HL-60 (cell line): ENCODE measurements at regions not wholly inside any gene's neighbourhood (a gene's known extent, or its start where the extent isn't known, plus 50 kb on each side); places are given as distances from the start of the nearest gene placed in this dataset.

ENCODE experiments used
- GABPA ChIP-seq: IDR thresholded peaks from 2 replicates; pipeline ENCODE4 v1.6.1; 2012; ENCODE audit warnings: low read depth
- POLR2AphosphoS5 ChIP-seq: IDR thresholded peaks from 2 replicates; pipeline ENCODE4 v1.6.1; 2012; ENCODE audit warnings: low read depth
- REST ChIP-seq: IDR thresholded peaks from 2 replicates; pipeline ENCODE4 v1.6.1; 2012; ENCODE audit warnings: low read depth; ENCODE audit not compliant: insufficient replicate concordance
- SPI1 ChIP-seq: IDR thresholded peaks from 2 replicates; pipeline ENCODE4 v1.6.1; 2012; ENCODE audit warnings: low read depth, mild to moderate bottlenecking, borderline replicate concordance
- TF ChIP-seq, protein P1 (sequence below): IDR thresholded peaks from one replicate; pipeline ENCODE4 v1.5.1; 2011; ENCODE audit warnings: low read length, control low read depth, inconsistent platforms; ENCODE audit not compliant: insufficient read depth

DNA sequence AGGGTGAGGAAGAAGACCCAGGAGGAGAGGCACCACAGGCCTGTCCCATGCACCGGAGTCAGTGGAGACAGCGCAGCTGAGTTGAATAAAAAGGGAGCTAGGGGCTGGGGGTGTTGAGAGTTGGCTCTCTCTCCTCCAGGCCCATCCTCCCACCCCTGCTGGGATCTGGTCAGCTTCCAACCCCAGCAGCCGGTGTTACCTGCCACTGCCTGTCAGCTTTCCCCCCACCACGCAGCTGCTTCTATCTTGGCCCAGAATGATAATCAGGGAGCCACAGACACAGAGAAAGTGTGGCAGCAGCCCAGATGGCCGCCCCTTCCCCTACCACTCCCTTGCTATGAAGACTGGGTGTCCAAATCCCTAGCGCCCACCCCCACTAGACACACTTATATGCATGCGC is 120.6 kb upstream of the RPL38 start:
- TF ChIP-seq, protein P1, sequence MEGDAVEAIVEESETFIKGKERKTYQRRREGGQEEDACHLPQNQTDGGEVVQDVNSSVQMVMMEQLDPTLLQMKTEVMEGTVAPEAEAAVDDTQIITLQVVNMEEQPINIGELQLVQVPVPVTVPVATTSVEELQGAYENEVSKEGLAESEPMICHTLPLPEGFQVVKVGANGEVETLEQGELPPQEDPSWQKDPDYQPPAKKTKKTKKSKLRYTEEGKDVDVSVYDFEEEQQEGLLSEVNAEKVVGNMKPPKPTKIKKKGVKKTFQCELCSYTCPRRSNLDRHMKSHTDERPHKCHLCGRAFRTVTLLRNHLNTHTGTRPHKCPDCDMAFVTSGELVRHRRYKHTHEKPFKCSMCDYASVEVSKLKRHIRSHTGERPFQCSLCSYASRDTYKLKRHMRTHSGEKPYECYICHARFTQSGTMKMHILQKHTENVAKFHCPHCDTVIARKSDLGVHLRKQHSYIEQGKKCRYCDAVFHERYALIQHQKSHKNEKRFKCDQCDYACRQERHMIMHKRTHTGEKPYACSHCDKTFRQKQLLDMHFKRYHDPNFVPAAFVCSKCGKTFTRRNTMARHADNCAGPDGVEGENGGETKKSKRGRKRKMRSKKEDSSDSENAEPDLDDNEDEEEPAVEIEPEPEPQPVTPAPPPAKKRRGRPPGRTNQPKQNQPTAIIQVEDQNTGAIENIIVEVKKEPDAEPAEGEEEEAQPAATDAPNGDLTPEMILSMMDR: no peak
- TF ChIP-seq SPI1: no peak
- TF ChIP-seq POLR2AphosphoS5: no peak
- TF ChIP-seq REST: no peak
- no peak for TF ChIP-seq GABPA
